ENCODE measurements at regions not wholly inside any gene's neighbourhood (a gene's known extent, or its start where the extent isn't known, plus 50 kb on each side); places are given as distances from the start of the nearest gene placed in this dataset.
A peak's percentile ranks its signal among the peaks of the same experiment; 100 is the strongest.
"Not testable (repeated sequence)": the region's sequence is repeated elsewhere in the genome, so short reads cannot be mapped to it uniquely, and the experiment has no call there.

DNA sequence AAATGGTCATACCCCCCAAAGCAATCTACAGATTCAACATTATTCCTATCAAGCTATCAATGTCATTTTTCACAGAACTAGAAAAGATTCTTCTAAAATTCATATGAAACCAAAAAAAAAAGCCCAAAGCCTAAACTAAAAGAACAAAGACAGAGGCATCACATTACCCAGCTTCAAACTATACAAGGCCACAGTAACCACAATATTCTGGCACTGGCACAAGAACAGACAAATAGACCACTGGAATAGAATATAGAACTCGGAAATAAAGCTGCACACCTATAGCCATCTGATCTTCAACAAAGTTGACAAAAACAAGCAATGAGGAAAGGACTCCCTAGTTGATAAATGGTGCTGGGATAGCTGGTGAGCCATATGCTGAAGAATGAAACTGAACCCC, 89.2 kb upstream of the PCED1B start:
- DNase-seq: no peak

DNA sequence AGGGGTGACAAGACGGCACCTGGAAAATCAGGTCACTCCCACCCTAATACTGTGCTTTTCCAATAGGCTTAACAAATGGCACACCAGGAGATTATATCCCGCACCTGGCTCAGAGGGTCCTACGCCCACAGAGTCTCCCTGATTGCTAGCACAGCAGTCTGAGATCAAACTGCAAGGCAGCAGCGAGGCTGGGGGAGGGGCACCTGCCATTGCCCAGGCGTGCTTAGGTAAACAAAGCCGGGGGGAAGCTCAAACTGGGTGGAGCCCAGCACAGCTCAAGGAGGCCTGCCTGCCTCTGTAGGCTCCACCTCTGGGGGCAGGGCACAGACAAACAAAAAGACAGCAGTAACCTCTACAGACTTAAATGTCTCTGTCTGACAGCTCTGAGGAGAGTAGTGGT, 87.4 kb upstream of the PCED1B start:
- DNase-seq: not testable (repeated sequence)

GRCh38 chr12:46998811-46999368, 80.5 kb upstream of the PCED1B start:
- DNase-seq: no peak

- DNase-seq: no peak
Observed at GRCh38 chr12:47004634-47005033, 74.8 kb upstream of the PCED1B start.

DNA sequence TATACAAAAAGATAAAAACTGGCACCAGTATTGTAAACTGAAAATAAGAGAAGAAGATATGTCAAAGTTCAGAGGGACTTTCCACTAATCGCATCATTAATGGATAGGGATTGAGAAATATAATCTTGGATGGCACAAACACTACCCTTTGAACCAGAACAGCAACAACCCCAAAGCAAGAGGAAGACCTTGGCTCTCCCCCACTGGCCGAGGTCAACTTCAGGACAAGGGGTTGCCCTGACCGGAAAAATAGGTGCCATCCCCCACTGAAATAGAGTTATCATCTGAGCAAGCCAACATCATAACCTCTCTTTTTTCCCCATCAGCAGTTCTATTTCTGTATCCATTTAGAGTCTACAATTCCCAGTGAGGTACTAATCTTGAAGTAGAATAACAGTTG, 72.4 kb upstream of the PCED1B start:
- DNase-seq: no peak

DNA sequence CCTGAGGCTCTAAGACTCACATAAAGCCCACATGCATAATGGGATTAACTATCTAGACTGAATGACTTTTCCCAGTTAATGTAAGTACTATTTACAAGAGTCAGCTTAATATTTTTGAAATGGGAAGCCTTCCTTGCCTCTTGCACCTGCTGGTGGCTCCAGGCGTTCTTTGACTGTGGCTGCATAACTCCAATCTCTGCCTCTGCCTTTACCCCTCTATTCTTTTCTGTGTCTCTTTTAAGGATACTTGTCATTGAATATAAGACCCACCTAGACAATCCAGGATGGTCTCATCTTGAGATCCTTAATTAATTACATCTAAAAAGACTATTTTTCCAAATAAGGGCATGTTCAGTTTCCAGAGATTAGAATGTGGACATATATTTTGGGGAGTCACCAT, 66.9 kb upstream of the PCED1B start:
- no peak for DNase-seq

GRCh38 chr12:47014474-47014873, 64.9 kb upstream of the PCED1B start:
- DNase-seq: no peak

DNA sequence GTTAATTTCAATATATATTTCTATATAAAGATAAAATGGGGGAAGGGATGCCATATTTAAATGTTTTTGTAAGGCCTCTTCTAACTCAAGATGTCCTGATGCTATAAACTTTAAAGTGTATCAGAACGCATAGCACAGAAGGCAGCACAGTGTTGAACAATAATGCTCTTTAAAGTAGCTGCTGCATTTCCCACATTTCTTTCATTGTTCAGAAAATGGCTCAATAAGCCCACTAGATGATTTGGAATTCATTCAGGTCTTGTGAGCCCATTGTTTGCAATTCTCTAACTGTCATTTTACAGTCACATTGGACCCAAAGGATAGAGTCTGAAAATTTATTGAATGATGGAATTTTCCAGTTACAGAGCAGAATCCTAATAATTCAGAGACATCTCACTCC, 64.0 kb upstream of the PCED1B start:
- no peak for DNase-seq

DNA sequence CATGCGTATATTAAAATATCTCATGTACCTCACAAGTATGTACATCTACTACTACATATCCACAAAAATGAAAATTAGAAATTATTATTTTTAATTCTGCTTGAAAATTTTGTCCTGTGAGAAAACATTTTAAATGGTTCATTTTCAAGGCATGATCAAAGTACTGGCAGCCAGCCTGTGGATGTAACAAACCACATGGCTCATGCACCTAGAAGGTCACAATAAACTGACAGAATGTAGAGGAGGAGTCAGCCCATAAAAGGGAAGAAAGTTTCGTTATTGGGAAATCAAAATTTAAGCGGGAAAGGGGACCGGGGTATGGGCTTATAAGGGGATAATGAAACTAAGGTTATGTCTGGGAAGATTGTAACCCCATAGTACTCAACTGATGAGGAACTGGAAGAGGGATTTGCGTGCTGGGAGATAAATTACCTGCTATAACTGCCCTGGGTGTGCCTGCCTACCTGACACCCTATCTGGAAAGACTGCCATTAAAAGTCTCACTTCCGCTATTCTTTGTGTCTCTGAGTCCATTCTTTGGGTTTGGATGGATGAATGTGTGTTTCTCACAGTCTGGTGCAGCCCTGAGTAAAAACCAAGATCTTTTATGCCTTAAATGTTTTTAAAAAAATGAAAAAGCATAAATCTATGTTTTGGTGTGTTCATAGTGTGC, 62.2 kb upstream of the PCED1B start:
- DNase-seq: no peak

GRCh38 chr12:47017901-47018475, 61.4 kb upstream of the PCED1B start:
- DNase-seq: no peak

GRCh38 chr12:47020211-47020821, 59.1 kb upstream of the PCED1B start:
- DNase-seq: no peak

- peak; percentile 65 for DNase-seq
Observed at GRCh38 chr12:47021298-47021697, 58.1 kb upstream of the PCED1B start.

GRCh38 chr12:47022296-47022695, 57.1 kb upstream of the PCED1B start:
- DNase-seq: no peak

GRCh38 chr12:47023311-47023710, 56.1 kb upstream of the PCED1B start:
- DNase-seq: no peak

GRCh38 chr12:47023953-47024352, 55.5 kb upstream of the PCED1B start:
- DNase-seq: no peak

- DNase-seq: no peak
Observed at GRCh38 chr12:47024463-47024862, 55.0 kb upstream of the PCED1B start.

DNA sequence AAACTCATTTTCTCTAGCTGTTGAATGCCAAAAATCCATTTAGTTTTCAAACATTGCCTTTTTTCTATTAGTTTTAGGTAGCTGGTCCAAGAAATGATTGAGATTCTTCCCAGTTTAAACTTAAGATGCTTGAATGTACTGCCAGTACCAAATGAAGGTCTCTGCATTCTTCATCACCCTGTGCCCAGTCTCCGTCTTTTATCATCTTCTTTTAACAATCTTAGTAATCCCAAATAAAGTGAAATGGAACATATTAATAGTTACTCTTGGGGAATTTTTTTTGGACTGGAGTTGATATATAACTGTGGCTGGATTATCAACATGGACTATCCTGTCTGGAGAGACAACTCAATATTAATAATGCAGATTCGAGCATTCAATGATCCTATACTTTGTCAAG, 54.1 kb upstream of the PCED1B start:
- no peak for DNase-seq

DNA sequence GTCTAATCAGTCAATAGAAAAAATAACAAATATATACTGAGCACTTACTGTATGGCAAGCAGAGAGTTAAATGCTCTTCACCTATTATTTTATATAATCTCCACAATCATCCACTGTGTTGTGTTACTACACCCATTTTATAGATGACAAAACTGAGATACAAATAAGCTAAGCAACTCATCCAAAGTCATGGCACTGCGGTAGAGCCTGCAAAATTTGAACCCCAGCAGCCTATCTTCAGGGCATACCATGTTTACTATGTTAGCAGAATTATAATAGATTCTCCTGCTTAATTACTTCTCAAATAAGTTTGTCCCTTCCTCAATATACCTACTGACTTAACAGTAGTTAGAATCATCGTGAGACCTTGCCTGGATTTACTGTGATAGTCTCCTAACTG, 53.6 kb upstream of the PCED1B start:
- DNase-seq: no peak

DNA sequence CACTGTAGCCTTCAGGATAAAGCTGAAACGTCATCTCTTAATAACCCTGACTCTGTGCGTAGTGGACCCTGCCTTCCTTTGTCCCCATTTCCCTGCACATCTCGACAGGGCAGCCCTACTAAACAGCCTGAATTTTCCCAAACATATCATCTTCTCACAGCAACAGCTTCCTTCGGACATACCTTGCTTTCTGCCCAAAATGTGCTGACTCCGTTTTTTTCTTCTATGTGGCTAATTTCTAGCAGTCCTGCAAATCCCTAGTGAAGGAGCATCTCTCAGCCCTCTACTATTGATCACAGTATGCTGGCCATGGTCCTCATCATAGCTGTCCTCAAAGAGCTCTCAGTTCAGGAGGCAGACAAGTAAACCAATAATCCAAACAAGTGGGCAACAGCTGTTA, 53.1 kb upstream of the PCED1B start:
- DNase-seq: no peak
